Trophoblast cell (in vitro differentiated cells and primary cell): ENCODE measurements at regions not wholly inside any gene's neighbourhood (a gene's known extent, or its start where the extent isn't known, plus 50 kb on each side); places are given as distances from the start of the nearest gene placed in this dataset.
"Not testable (repeated sequence)": the region's sequence is repeated elsewhere in the genome, so short reads cannot be mapped to it uniquely, and the experiment has no call there.

Experiments
- DNase-seq, 2 donors: peaks; one replicate each; pipeline ENCODE4 v3.0.0-alpha.2; 2016
- H2AFZ ChIP-seq: 2 replicates; pipeline ENCODE4 v1.6.1; 2013; ENCODE audit warnings: low read length, moderate library complexity, mild to moderate bottlenecking; ENCODE audit not compliant: insufficient read depth, poor library complexity
- H2AK5ac ChIP-seq: 2 replicates; pipeline ENCODE4 v1.6.1; 2013; ENCODE audit warnings: mild to moderate bottlenecking, low read length
- H2BK120ac ChIP-seq: 2 replicates; pipeline ENCODE4 v1.6.1; 2013; ENCODE audit warnings: low read length, mild to moderate bottlenecking, moderate library complexity; ENCODE audit not compliant: insufficient read depth, poor library complexity
- H2BK12ac ChIP-seq: 2 replicates; pipeline ENCODE4 v1.6.1; 2013; ENCODE audit warnings: mild to moderate bottlenecking, low read length, moderate library complexity
- H2BK5ac ChIP-seq: 2 replicates; pipeline ENCODE4 v1.6.1; 2013; ENCODE audit warnings: low read length, low read depth, moderate library complexity, mild to moderate bottlenecking; ENCODE audit not compliant: poor library complexity
- H3K14ac ChIP-seq: 2 replicates; pipeline ENCODE4 v1.6.1; 2013; ENCODE audit warnings: mild to moderate bottlenecking, low read length
- H3K18ac ChIP-seq: 2 replicates; pipeline ENCODE4 v1.6.1; 2013; ENCODE audit warnings: mild to moderate bottlenecking, low read length
- H3K23ac ChIP-seq: 2 replicates; pipeline ENCODE4 v1.6.1; 2013; ENCODE audit warnings: low read length
- H3K27ac ChIP-seq: 2 replicates; pipeline ENCODE4 v1.5.1; 2013; ENCODE audit warnings: low read depth, mild to moderate bottlenecking, inconsistent platforms, low read length, moderate library complexity
- H3K27me3 ChIP-seq: 2 replicates; pipeline ENCODE4 v1.6.1; 2013; ENCODE audit warnings: inconsistent platforms, mild to moderate bottlenecking, low read length, moderate library complexity; ENCODE audit not compliant: insufficient read depth
- H3K36me3 ChIP-seq, 2 experiments: 1 replicate in 1 of 2; 2 replicates in 1 of 2; pipeline ENCODE4 v1.6.1; 2013; ENCODE audit warnings: low read length in 2 of 2, mild to moderate bottlenecking in 2 of 2, moderate library complexity in 1 of 2; ENCODE audit not compliant: insufficient read depth in 2 of 2, control insufficient read depth in 1 of 2
- H3K4ac ChIP-seq: 2 replicates; pipeline ENCODE4 v1.6.1; 2013; ENCODE audit warnings: low read depth, mild to moderate bottlenecking, low read length, moderate library complexity
- H3K4me1 ChIP-seq, 2 experiments: 1 replicate in 1 of 2; 2 replicates in 1 of 2; pipeline ENCODE4 v1.6.1; 2013; ENCODE audit warnings: low read length in 2 of 2, mild to moderate bottlenecking in 2 of 2, moderate library complexity in 1 of 2; ENCODE audit not compliant: insufficient read depth in 2 of 2, control insufficient read depth in 1 of 2
- H3K4me2 ChIP-seq: 2 replicates; pipeline ENCODE4 v1.6.1; 2013; ENCODE audit warnings: inconsistent platforms, mild to moderate bottlenecking, low read length, moderate library complexity
- H3K4me3 ChIP-seq: 2 replicates; pipeline ENCODE4 v1.5.1; 2013; ENCODE audit warnings: mild to moderate bottlenecking, low read depth, low read length, inconsistent platforms
- H3K79me1 ChIP-seq: one replicate; pipeline ENCODE4 v1.6.1; 2013; ENCODE audit warnings: low read length
- H3K79me2 ChIP-seq: 2 replicates; pipeline ENCODE4 v1.6.1; 2013; ENCODE audit warnings: low read length, mild to moderate bottlenecking; ENCODE audit not compliant: control insufficient read depth, insufficient read depth, poor library complexity
- H3K9ac ChIP-seq: 2 replicates; pipeline ENCODE4 v1.6.1; 2013; ENCODE audit warnings: mild to moderate bottlenecking, low read length
- H3K9me3 ChIP-seq: 2 replicates; pipeline ENCODE4 v1.6.1; 2013; ENCODE audit warnings: low read depth, mild to moderate bottlenecking, control low read depth, inconsistent platforms, low read length; ENCODE audit not compliant: insufficient read depth
- H4K12ac ChIP-seq: 2 replicates; pipeline ENCODE4 v1.6.1; 2013; ENCODE audit warnings: low read depth, mild to moderate bottlenecking, low read length, moderate library complexity
- H4K8ac ChIP-seq: 2 replicates; pipeline ENCODE4 v1.6.1; 2013; ENCODE audit warnings: low read depth, mild to moderate bottlenecking, low read length, moderate library complexity
- H4K91ac ChIP-seq: one replicate; pipeline ENCODE4 v1.6.1; 2013; ENCODE audit warnings: low read depth, mild to moderate bottlenecking, low read length, moderate library complexity
- WGBS: extraction: QIAGEN DNeasy Blood & Tissue Kit; methylation state at CpG from one replicate; pipeline ENCODE4 v1.1.7; 2013; ENCODE audit warnings: missing lambda C conversion rate; ENCODE audit not compliant: insufficient read length, insufficient coverage; ENCODE audit errors: extremely low coverage; 5-methylcytosine and 5-hydroxymethylcytosine counted together

GRCh38 chr7:68712956-68713495 lies 885.2 kb upstream of the AUTS2 start:
- H3K4me1 ChIP-seq, result no peaks in the 10 kb centered on the region
- no peaks in the 10 kb centered on the region for H3K79me1 ChIP-seq
- no peak overlapping the region for H4K12ac ChIP-seq
- no peak overlapping the region for H3K23ac ChIP-seq
- H3K14ac ChIP-seq, result no peak overlapping the region
- no peaks in the 10 kb centered on the region for H3K79me2 ChIP-seq
- H2AK5ac ChIP-seq, result no peak overlapping the region
- no peak overlapping the region for H3K4me2 ChIP-seq
- WGBS, result no CpG with 5 or more reads among the region's 7 CpGs
- no peak overlapping the region for H3K27ac ChIP-seq
- DNase-seq, result no peak
- no peak overlapping the region for H2AFZ ChIP-seq
- no peaks in the 10 kb centered on the region for H3K9me3 ChIP-seq
- no peaks in the 10 kb centered on the region for H3K36me3 ChIP-seq
- no peak overlapping the region for H3K18ac ChIP-seq
- H4K91ac ChIP-seq, result no peak overlapping the region
- no peak overlapping the region for H3K4me3 ChIP-seq
- no peak overlapping the region for H4K8ac ChIP-seq
- no peak overlapping the region for H2BK120ac ChIP-seq
- H3K27me3 ChIP-seq, result no peaks in the 10 kb centered on the region
- no peak overlapping the region for H3K9ac ChIP-seq
- no peak overlapping the region for H2BK5ac ChIP-seq
- no peak overlapping the region for H2BK12ac ChIP-seq
- H3K4ac ChIP-seq, result no peak overlapping the region

DNA sequence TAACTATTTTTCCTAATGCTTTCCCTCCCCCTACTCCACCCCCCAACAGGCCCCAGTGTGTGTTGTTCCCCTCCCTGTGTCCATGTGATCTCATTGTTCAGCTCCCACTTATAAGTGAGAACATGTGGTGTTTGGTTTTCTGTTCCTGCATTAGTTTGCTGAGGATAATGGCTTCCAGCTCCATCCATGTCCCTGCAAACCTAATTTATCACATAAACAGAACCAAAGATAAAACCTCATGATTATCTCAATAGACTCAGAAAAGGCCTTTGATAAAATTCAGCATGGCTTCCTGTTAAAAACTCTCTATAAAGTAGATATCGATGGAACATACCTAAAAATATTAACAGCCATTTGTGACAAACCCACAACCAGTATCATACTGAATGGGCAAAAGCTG lies 884.1 kb upstream of the AUTS2 start:
- not testable (repeated sequence) for H3K79me2 ChIP-seq, H4K8ac ChIP-seq, H3K4me3 ChIP-seq, H3K23ac ChIP-seq, H3K27ac ChIP-seq, H3K14ac ChIP-seq, H2BK12ac ChIP-seq, H4K91ac ChIP-seq, H3K36me3 ChIP-seq, H3K4me2 ChIP-seq, H3K9me3 ChIP-seq, H2BK120ac ChIP-seq, H3K18ac ChIP-seq, DNase-seq, H3K27me3 ChIP-seq, H2BK5ac ChIP-seq, H2AFZ ChIP-seq, H4K12ac ChIP-seq, H3K4ac ChIP-seq, H3K4me1 ChIP-seq, H3K9ac ChIP-seq, H2AK5ac ChIP-seq, H3K79me1 ChIP-seq
- WGBS, result no CpG with 5 or more reads among the region's 1 CpG

- H2BK12ac ChIP-seq, result no peak overlapping the region
- DNase-seq, result no peak
- H2AFZ ChIP-seq, result no peak overlapping the region
- no peak overlapping the region for H4K91ac ChIP-seq
- H4K8ac ChIP-seq, result no peak overlapping the region
- no peak overlapping the region for H2BK5ac ChIP-seq
- no peak overlapping the region for H4K12ac ChIP-seq
- no peak overlapping the region for H3K23ac ChIP-seq
- no peaks in the 10 kb centered on the region for H3K79me2 ChIP-seq
- H2AK5ac ChIP-seq, result no peak overlapping the region
- peaks cover 3 to 5% of the 10 kb centered on the region in 2 experiments for H3K4me1 ChIP-seq
- H3K36me3 ChIP-seq, result no peaks in the 10 kb centered on the region
- no CpG with 5 or more reads among the region's 4 CpGs for WGBS
- no peak overlapping the region for H3K9ac ChIP-seq
- no peaks in the 10 kb centered on the region for H3K79me1 ChIP-seq
- H3K4ac ChIP-seq, result no peak overlapping the region
- H3K27me3 ChIP-seq, result no peaks in the 10 kb centered on the region
- H3K9me3 ChIP-seq, result no peaks in the 10 kb centered on the region
- no peak overlapping the region for H2BK120ac ChIP-seq
- H3K27ac ChIP-seq, result no peak overlapping the region
- H3K14ac ChIP-seq, result no peak overlapping the region
- H3K4me3 ChIP-seq, result no peak overlapping the region
- no peak overlapping the region for H3K4me2 ChIP-seq
- H3K18ac ChIP-seq, result no peak overlapping the region
Measured at GRCh38 chr7:68715907-68716306, 882.4 kb upstream of the AUTS2 start.

DNA sequence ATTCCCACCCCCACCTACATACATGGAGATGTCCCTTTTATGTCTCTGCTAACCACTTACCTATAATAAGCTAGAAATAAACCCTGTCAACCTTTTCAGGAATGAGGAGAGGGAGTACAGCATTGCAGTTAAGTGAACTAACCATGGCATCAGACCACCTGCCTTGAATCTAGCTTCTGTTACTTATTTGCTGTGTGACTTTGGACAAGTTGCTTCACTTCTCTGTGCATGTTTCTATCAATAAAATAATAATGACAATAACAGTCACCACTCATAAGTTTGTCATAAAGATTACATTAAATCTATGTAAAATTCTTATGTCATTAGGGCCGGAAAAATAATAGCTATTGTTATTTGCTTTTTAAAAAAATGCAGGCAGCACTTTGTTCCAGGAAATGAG lies 881.1 kb upstream of the AUTS2 start:
- Histone ChIP-seq H3K79me2 (no peaks in the 10 kb centered on the region), H3K9ac (no peak overlapping the region), H3K27ac (no peak overlapping the region), H2AFZ (no peak overlapping the region), H3K4me3 (no peak overlapping the region), H3K36me3 (no peaks in the 10 kb centered on the region), H3K4me1 (peaks cover 3 to 5% of the 10 kb centered on the region in 2 experiments), H4K91ac (no peak overlapping the region), H2BK120ac (no peak overlapping the region), H3K18ac (no peak overlapping the region), H4K12ac (no peak overlapping the region), H3K27me3 (no peaks in the 10 kb centered on the region), H3K4me2 (no peak overlapping the region), H3K23ac (no peak overlapping the region), H3K14ac (no peak overlapping the region), H3K9me3 (no peaks in the 10 kb centered on the region), H4K8ac (no peak overlapping the region), H2AK5ac (no peak overlapping the region), H2BK12ac (no peak overlapping the region), H2BK5ac (no peak overlapping the region), H3K4ac (no peak overlapping the region), H3K79me1 (no peaks in the 10 kb centered on the region)
- DNase-seq, result no peak
- WGBS, result no CpG with 5 or more reads among the region's 1 CpG
